GM18508 (cell line): ENCODE measurements at regions not wholly inside any gene's neighbourhood (a gene's known extent, or its start where the extent isn't known, plus 50 kb on each side); places are given as distances from the start of the nearest gene placed in this dataset.
"Not testable (repeated sequence)": the region's sequence is repeated elsewhere in the genome, so short reads cannot be mapped to it uniquely, and the experiment has no call there.

ENCODE experiments used
- ATAC-seq: cut with Tn5 transposase; IDR thresholded peaks from one replicate; pipeline ENCODE4 v1.9.1; 2021; ENCODE audit warnings: moderate number of reproducible peaks; ENCODE audit not compliant: insufficient read depth, unreplicated experiment

- not testable (repeated sequence) for ATAC-seq
Observed at GRCh38 chr5:63388188-63388587, 574.1 kb downstream of the HTR1A start.

- ATAC-seq = no peak
Observed at GRCh38 chr5:63375851-63376250, 586.4 kb downstream of the HTR1A start.

- no peak for ATAC-seq
Observed at GRCh38 chr5:63374085-63374484, 588.2 kb downstream of the HTR1A start.

GRCh38 chr5:63351164-63351563 lies 611.1 kb downstream of the HTR1A start:
- ATAC-seq = no peak

- no peak for ATAC-seq
Observed at GRCh38 chr5:63346451-63346850, 615.8 kb downstream of the HTR1A start.

GRCh38 chr5:63341442-63341841 lies 620.8 kb downstream of the HTR1A start:
- no peak for ATAC-seq

GRCh38 chr5:63323926-63324325 lies 638.3 kb downstream of the HTR1A start:
- no peak for ATAC-seq

GRCh38 chr5:63314551-63314950 lies 647.7 kb downstream of the HTR1A start:
- no peak for ATAC-seq

GRCh38 chr5:63310644-63311043 lies 651.6 kb downstream of the HTR1A start:
- no peak for ATAC-seq

- no peak for ATAC-seq
Observed at GRCh38 chr5:63306909-63307308, 655.3 kb downstream of the HTR1A start.

- no peak for ATAC-seq
Observed at GRCh38 chr5:63293317-63293716, 668.9 kb downstream of the HTR1A start.

GRCh38 chr5:63286724-63287123 lies 675.5 kb downstream of the HTR1A start:
- no peak for ATAC-seq

- ATAC-seq = no peak
Observed at GRCh38 chr5:63263411-63263810, 684.8 kb downstream of the LRRC70 start.

GRCh38 chr5:63262185-63262981 lies 683.8 kb downstream of the LRRC70 start:
- no peak for ATAC-seq

GRCh38 chr5:63261695-63262094 lies 683.1 kb downstream of the LRRC70 start:
- no peak for ATAC-seq

- ATAC-seq = no peak
Observed at GRCh38 chr5:63255594-63255993, 677.0 kb downstream of the LRRC70 start.

GRCh38 chr5:63250939-63251338 lies 672.3 kb downstream of the LRRC70 start:
- ATAC-seq = no peak

GRCh38 chr5:63249960-63250359 lies 671.3 kb downstream of the LRRC70 start:
- no peak for ATAC-seq

- no peak for ATAC-seq
Observed at GRCh38 chr5:63247651-63248050, 669.0 kb downstream of the LRRC70 start.

GRCh38 chr5:63245271-63245670 lies 666.7 kb downstream of the LRRC70 start:
- no peak for ATAC-seq

- no peak for ATAC-seq
Observed at GRCh38 chr5:63240063-63240755, 661.6 kb downstream of the LRRC70 start.

GRCh38 chr5:63233911-63234310 lies 655.3 kb downstream of the LRRC70 start:
- ATAC-seq = no peak
